NT2/D1 (cell line): ENCODE measurements at regions not wholly inside any gene's neighbourhood (a gene's known extent, or its start where the extent isn't known, plus 50 kb on each side); places are given as distances from the start of the nearest gene placed in this dataset.

Experiments
- YY1 ChIP-seq: IDR thresholded peaks from 2 replicates; pipeline ENCODE4 v1.6.1; 2011; ENCODE audit not compliant: insufficient read length, insufficient read depth
- ZNF274 ChIP-seq: IDR thresholded peaks from 2 replicates; pipeline ENCODE4 v1.6.1; 2011; ENCODE audit warnings: mild to moderate bottlenecking, low read depth, low read length

GRCh38 chrX:132294776-132295495 lies 75.7 kb upstream of the RAP2C start:
- TF ChIP-seq YY1 (no peak), ZNF274 (no peak)
